ENCODE measurements at regions not wholly inside any gene's neighbourhood (a gene's known extent, or its start where the extent isn't known, plus 50 kb on each side); places are given as distances from the start of the nearest gene placed in this dataset.

GRCh38 chr13:22821589-22821988 is 359.2 kb upstream of the SGCG start:
- Histone ChIP-seq H3K9me3 (no peaks in the 10 kb centered on the region), H3K4me1 (no peaks in the 10 kb centered on the region), H3K4me3 (no peak overlapping the region), H3K27ac (no peak overlapping the region), H3K36me3 (no peaks in the 10 kb centered on the region), H3K27me3 (no peaks in the 10 kb centered on the region)
- TF ChIP-seq CTCF (IDR thresholded peaks at IDR 0.05), result no peak
- TF ChIP-seq POLR2A (IDR thresholded peaks at IDR 0.05), result no peak
- TF ChIP-seq POLR2AphosphoS5 (IDR thresholded peaks at IDR 0.05), result no peak
- intact Hi-C loops (cut with DNase I; ENCODE audit: low total_unique reads), result no loop called here
- DNase-seq (ENCODE audit: low spot score in 2 of 2), result no peak

- H3K9me3 ChIP-seq, result no peaks in the 10 kb centered on the region
- no peaks in the 10 kb centered on the region for H3K36me3 ChIP-seq
- intact Hi-C loops (cut with DNase I; ENCODE audit: low total_unique reads), result no loop called here
- no peaks in the 10 kb centered on the region for H3K4me1 ChIP-seq
- no peak overlapping the region for H3K27ac ChIP-seq
- no peak for DNase-seq (ENCODE audit: low spot score in 2 of 2)
- no peak for TF ChIP-seq POLR2A (IDR thresholded peaks at IDR 0.05)
- no peak for TF ChIP-seq POLR2AphosphoS5 (IDR thresholded peaks at IDR 0.05)
- TF ChIP-seq CTCF (IDR thresholded peaks at IDR 0.05), result no peak
- H3K27me3 ChIP-seq, result no peaks in the 10 kb centered on the region
- no peak overlapping the region for H3K4me3 ChIP-seq
Measured at GRCh38 chr13:22825186-22825585, 355.6 kb upstream of the SGCG start.

- H3K4me1 ChIP-seq, result no peaks in the 10 kb centered on the region
Measured at GRCh38 chr13:22828081-22828480, 352.7 kb upstream of the SGCG start.

GRCh38 chr13:22836475-22836874 is 344.3 kb upstream of the SGCG start:
- intact Hi-C loops (cut with DNase I; ENCODE audit: low total_unique reads), result no loop called here
- H3K4me3 ChIP-seq, result no peak overlapping the region
- TF ChIP-seq POLR2A (IDR thresholded peaks at IDR 0.05) (no peak), POLR2AphosphoS5 (IDR thresholded peaks at IDR 0.05) (no peak), CTCF (IDR thresholded peaks at IDR 0.05) (no peak)
- no peaks in the 10 kb centered on the region for H3K4me1 ChIP-seq
- no peaks in the 10 kb centered on the region for H3K36me3 ChIP-seq
- no peaks in the 10 kb centered on the region for H3K9me3 ChIP-seq
- H3K27me3 ChIP-seq, result peaks cover 0 to 15% of the 10 kb centered on the region in 2 donors
- H3K27ac ChIP-seq, result no peak overlapping the region
- DNase-seq (ENCODE audit: low spot score in 2 of 2), result no peak

More at GRCh38 chr13:22828081-22828480, 352.7 kb upstream of the SGCG start:
- Histone ChIP-seq H3K4me3 (no peak overlapping the region), H3K27me3 (no peaks in the 10 kb centered on the region), H3K36me3 (no peaks in the 10 kb centered on the region), H3K27ac (no peak overlapping the region), H3K9me3 (no peaks in the 10 kb centered on the region)
- intact Hi-C loops (cut with DNase I; ENCODE audit: low total_unique reads), result no loop called here
- TF ChIP-seq CTCF (IDR thresholded peaks at IDR 0.05), result no peak
- no peak for TF ChIP-seq POLR2AphosphoS5 (IDR thresholded peaks at IDR 0.05)
- no peak for TF ChIP-seq POLR2A (IDR thresholded peaks at IDR 0.05)
- no peak for DNase-seq (ENCODE audit: low spot score in 2 of 2)

- H3K36me3 ChIP-seq, result no peaks in the 10 kb centered on the region
- peak overlapping the region; percentile 30 to 60 (median 35) for H3K4me3 ChIP-seq
- intact Hi-C loops (cut with DNase I; ENCODE audit: low total_unique reads), result no loop called here
- no peaks in the 10 kb centered on the region for H3K9me3 ChIP-seq
- DNase-seq (ENCODE audit: low spot score in 2 of 2), result no peak
- H3K27ac ChIP-seq, result no peak overlapping the region
- TF ChIP-seq CTCF (IDR thresholded peaks at IDR 0.05), result no peak
- TF ChIP-seq POLR2A (IDR thresholded peaks at IDR 0.05), result no peak
- TF ChIP-seq POLR2AphosphoS5 (IDR thresholded peaks at IDR 0.05), result no peak
- H3K27me3 ChIP-seq, result peaks cover 0 to 16% of the 10 kb centered on the region in 2 donors
- no peaks in the 10 kb centered on the region for H3K4me1 ChIP-seq
Measured at GRCh38 chr13:22837980-22838647, 342.7 kb upstream of the SGCG start.
